ENCODE measurements at regions not wholly inside any gene's neighbourhood (a gene's known extent, or its start where the extent isn't known, plus 50 kb on each side); places are given as distances from the start of the nearest gene placed in this dataset.

DNA sequence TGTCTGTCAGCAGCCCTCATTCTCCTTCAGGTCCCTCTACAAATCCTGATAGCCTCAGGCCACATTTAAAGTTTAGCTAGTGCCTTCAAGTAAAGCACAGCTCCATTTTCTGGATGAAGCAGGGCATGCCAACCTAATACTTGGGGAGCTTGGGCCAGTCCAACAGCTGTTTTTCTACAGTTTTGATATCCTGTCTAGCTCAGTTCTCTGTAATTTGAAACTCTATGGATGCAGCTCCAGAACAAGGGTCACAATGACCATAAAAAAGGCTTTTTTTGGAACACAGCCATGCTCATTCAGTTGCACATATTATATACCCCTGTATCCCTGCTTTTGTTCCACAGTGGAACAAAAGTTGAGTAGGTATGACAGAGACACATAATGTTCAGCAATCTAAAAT is 373.5 kb downstream of the SUCLG1 start:
- no peaks in the 10 kb centered on the region for H3K27me3 ChIP-seq (ENCODE audit: control insufficient read depth, extremely low read depth, insufficient read depth, low read length)
- dilution Hi-C loops (cut with MboI; ENCODE audit: extremely low pct_ligation_motif_present, low sequenced_read_pairs) = no loop called here
- no peaks in the 10 kb centered on the region for H3K79me2 ChIP-seq (ENCODE audit: control insufficient read depth, insufficient read depth, low read length)
- no peaks in the 10 kb centered on the region for H3K36me3 ChIP-seq (ENCODE audit: control insufficient read depth in 2 of 2, extremely low read depth in 1 of 2, insufficient read depth in 2 of 2, low read length in 2 of 2)
- H3K9me1 ChIP-seq (ENCODE audit: control insufficient read depth, extremely low read depth, insufficient read depth, low read length) = no peaks in the 10 kb centered on the region
- TF ChIP-seq, protein P1, sequence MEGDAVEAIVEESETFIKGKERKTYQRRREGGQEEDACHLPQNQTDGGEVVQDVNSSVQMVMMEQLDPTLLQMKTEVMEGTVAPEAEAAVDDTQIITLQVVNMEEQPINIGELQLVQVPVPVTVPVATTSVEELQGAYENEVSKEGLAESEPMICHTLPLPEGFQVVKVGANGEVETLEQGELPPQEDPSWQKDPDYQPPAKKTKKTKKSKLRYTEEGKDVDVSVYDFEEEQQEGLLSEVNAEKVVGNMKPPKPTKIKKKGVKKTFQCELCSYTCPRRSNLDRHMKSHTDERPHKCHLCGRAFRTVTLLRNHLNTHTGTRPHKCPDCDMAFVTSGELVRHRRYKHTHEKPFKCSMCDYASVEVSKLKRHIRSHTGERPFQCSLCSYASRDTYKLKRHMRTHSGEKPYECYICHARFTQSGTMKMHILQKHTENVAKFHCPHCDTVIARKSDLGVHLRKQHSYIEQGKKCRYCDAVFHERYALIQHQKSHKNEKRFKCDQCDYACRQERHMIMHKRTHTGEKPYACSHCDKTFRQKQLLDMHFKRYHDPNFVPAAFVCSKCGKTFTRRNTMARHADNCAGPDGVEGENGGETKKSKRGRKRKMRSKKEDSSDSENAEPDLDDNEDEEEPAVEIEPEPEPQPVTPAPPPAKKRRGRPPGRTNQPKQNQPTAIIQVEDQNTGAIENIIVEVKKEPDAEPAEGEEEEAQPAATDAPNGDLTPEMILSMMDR (optimal IDR thresholded peaks at IDR 0.05 in 1 of 3, IDR thresholded peaks at IDR 0.05 in 1 of 3, conservative IDR thresholded peaks at IDR 0.05 in 1 of 3; ENCODE audit: extremely low read depth in 1 of 3, insufficient read depth in 2 of 3, low read length in 3 of 3) = no peak
- TF ChIP-seq EZH2 (IDR thresholded peaks at IDR 0.05; ENCODE audit: low read length) = no peak
- H3K4me2 ChIP-seq (ENCODE audit: control insufficient read depth, extremely low read depth, insufficient read depth, low read depth, low read length) = no peak overlapping the region
- no peaks in the 10 kb centered on the region for H3K4me1 ChIP-seq (ENCODE audit: control insufficient read depth, extremely low read depth, insufficient read depth, low read length)
- no peak overlapping the region for H2AFZ ChIP-seq (ENCODE audit: control insufficient read depth, low read length)
- no peak overlapping the region for H3K9ac ChIP-seq (ENCODE audit: control insufficient read depth, extremely low read depth, insufficient read depth, low read length)
- FAIRE-seq (no peak), DNase-seq (ENCODE audit: low read depth, low spot score) (no peak)
- no peaks in the 10 kb centered on the region for H4K20me1 ChIP-seq (ENCODE audit: control insufficient read depth, extremely low read depth, insufficient read depth, low read length)
- H3K9me3 ChIP-seq (ENCODE audit: control insufficient read depth, low read depth, low read length) = no peaks in the 10 kb centered on the region
- H3K27ac ChIP-seq (ENCODE audit: control insufficient read depth, insufficient read depth, low read length) = no peak overlapping the region
- no peak overlapping the region for H3K4me3 ChIP-seq (ENCODE audit: control insufficient read depth in 2 of 3, extremely low read depth in 1 of 3, insufficient read depth in 2 of 3, low read depth in 1 of 3, low read length in 3 of 3)

DNA sequence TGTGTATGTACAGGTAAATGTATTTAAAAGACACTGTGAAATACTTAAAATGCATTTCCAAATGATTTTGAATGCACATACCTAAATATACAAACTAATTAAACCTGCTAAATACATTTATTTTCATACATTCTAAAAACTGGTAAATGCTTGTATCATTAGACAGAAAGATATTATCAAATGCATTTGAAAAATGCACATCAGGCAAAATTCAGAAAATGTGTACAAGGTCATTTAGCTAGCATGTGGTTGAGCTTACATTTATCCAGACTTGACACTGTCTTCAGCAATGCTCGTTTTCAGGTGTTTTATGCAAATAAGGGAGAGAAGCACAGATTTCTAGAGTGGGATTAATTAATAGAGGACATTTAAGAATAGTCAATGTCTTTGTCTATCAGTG is 374.2 kb downstream of the SUCLG1 start:
- Histone ChIP-seq H3K9me3 (ENCODE audit: control insufficient read depth, low read depth, low read length) (no peaks in the 10 kb centered on the region), H3K4me2 (ENCODE audit: control insufficient read depth, extremely low read depth, insufficient read depth, low read depth, low read length) (no peak overlapping the region), H3K9me1 (ENCODE audit: control insufficient read depth, extremely low read depth, insufficient read depth, low read length) (no peaks in the 10 kb centered on the region), H3K9ac (ENCODE audit: control insufficient read depth, extremely low read depth, insufficient read depth, low read length) (no peak overlapping the region), H4K20me1 (ENCODE audit: control insufficient read depth, extremely low read depth, insufficient read depth, low read length) (no peaks in the 10 kb centered on the region), H3K27me3 (ENCODE audit: control insufficient read depth, extremely low read depth, insufficient read depth, low read length) (no peaks in the 10 kb centered on the region), H3K36me3 (ENCODE audit: control insufficient read depth in 2 of 2, extremely low read depth in 1 of 2, insufficient read depth in 2 of 2, low read length in 2 of 2) (no peaks in the 10 kb centered on the region), H2AFZ (ENCODE audit: control insufficient read depth, low read length) (no peak overlapping the region), H3K4me3 (ENCODE audit: control insufficient read depth in 2 of 3, extremely low read depth in 1 of 3, insufficient read depth in 2 of 3, low read depth in 1 of 3, low read length in 3 of 3) (no peak overlapping the region), H3K27ac (ENCODE audit: control insufficient read depth, insufficient read depth, low read length) (no peak overlapping the region), H3K79me2 (ENCODE audit: control insufficient read depth, insufficient read depth, low read length) (no peaks in the 10 kb centered on the region), H3K4me1 (ENCODE audit: control insufficient read depth, extremely low read depth, insufficient read depth, low read length) (no peaks in the 10 kb centered on the region)
- TF ChIP-seq, protein P1 (optimal IDR thresholded peaks at IDR 0.05 in 1 of 3, IDR thresholded peaks at IDR 0.05 in 1 of 3, conservative IDR thresholded peaks at IDR 0.05 in 1 of 3; ENCODE audit: extremely low read depth in 1 of 3, insufficient read depth in 2 of 3, low read length in 3 of 3) = no peak
- TF ChIP-seq EZH2 (IDR thresholded peaks at IDR 0.05; ENCODE audit: low read length) = no peak
- DNase-seq (ENCODE audit: low read depth, low spot score) (no peak), FAIRE-seq (no peak)
- dilution Hi-C loops (cut with MboI; ENCODE audit: extremely low pct_ligation_motif_present, low sequenced_read_pairs) = no loop called here
